ENCODE measurements at regions not wholly inside any gene's neighbourhood (a gene's known extent, or its start where the extent isn't known, plus 50 kb on each side); places are given as distances from the start of the nearest gene placed in this dataset.
"Not testable (repeated sequence)": the region's sequence is repeated elsewhere in the genome, so short reads cannot be mapped to it uniquely, and the experiment has no call there.

DNA sequence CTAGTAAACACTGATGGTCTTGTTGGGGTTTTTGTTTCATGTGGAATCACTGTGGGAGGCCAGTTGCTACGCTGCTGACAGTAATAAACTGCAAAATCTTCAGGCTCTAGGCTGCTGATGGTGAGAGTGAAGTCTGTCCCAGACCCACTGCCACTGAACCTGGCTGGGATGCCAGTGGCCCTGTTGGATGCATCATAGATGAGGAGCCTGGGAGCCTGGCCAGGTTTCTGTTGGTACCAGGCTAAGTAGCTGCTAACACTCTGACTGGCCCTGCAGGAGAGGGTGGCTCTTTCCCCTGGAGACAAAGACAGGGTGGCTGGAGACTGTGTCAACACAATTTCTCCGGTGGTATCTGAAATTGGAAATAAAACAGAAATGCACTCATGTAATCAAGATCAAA, 335.6 kb downstream of the RPIA start:
- DNase-seq = not testable (repeated sequence)

DNA sequence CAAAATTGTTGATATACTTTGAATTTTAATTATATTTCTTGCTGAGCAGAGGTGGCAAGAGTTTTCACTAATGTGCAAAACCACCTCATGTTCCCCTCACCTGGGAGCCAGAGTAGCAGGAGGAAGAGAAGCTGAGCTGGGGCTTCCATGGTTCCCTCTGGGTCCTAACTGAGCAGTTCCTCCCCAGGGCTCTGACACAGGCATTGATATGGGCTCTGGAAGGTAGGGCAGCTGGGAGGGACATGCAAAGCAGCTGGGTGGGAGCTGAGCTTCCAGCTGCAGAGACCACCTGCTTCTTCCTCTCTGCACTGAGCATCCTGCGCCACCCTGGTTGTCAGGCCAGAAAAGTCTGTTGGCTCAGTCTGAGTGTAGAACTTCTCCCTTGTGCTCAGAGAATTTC, 336.1 kb downstream of the RPIA start:
- not testable (repeated sequence) for DNase-seq

DNA sequence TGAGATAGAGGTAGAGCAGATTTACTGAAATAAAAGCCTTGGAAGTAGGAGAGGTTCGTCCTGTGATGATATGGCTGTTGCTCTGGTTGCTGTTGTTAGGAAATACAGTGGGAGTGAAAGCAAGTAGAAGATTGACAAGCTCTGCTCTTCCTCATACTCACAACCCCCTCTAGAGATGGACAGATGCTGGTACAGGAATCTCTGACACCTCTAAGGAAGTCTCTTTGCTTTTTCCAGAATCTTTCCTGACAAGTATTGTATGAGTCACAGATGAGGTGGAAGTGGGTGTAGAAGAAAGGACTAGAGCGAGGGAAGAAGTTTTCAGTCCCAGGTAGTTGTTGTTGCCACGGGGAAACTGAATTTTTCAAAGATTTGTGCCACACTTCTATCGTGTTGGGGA, 337.8 kb downstream of the RPIA start:
- DNase-seq = not testable (repeated sequence)

DNA sequence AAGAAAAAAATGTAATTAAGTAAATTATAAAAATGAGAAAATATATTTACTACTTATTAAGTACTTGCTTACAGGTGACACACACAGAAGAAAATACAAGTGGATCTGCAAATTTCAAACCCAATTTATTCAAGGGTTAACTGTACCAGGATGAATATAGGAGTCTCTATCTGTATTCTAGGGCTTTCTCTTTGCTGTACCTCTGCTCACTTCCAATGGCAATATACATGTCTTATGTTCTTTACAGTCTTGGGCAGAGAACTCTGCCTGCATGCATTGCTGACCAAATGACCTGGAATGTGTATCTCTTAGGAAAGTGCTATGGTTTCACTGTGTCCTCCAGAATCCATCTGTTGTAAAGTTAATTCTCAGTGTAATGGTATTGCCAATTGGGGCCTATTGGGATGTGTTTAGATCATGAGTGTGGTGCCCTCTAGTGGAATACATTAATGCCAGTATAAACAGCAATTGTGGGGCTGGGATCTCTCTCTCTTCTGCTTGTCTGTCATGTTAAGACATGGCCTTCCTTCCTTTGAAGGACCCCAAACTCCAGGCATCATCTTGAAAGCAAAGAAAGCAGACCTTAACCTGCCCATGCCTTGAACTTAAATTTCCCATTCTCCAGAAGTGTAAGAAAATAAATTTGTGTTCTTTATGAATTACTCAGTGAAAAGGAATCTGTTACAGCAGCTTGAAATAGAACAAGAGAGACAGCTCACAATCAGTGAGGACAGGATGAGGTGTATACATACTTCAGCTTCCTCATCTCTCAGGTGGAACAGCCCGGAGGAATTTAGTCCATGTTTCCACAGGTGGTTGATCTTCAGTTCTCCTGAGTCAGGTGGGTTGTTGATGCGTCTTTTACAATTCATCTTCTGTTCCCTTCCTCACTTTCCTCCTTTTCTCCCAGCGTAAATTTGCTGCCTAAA, 356.9 kb downstream of the RPIA start:
- DNase-seq = not testable (repeated sequence)

DNA sequence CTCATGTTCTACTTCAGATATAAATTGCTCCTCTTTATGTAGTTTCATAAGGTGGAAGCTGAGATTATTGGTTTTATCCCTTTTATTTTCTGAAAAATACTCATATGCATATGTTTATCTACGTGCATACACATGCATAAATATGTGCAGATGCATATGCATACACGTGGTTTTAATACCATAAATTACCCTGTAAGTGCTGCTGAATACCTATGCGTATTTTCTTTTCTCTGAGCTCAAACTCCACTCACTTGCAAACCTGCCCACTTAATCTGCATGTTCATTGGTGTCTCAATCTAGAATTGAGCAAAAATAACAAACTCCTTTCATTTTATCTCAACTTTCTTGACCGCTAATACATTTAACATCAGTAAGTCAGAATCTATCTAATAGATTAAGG, 367.1 kb downstream of the RPIA start:
- not testable (repeated sequence) for DNase-seq

DNA sequence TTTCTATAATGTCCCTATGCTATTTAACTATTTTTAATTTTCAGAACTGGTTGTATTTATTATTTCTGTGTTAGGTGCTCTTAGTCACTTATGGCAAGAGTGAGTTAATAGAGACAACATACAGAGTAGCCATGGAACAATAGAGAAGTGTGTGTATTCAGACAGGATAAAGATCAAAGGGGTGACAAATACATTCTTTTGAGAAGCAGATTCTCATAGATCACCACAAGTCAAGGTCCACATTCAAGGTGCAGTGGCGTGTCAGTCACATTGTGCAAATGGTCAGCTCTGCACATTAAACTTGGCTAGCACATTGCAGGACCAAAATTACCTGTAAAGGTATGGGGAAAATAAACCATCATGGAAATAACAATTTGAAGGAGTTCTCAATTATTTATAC, 369.7 kb downstream of the RPIA start:
- not testable (repeated sequence) for DNase-seq

DNA sequence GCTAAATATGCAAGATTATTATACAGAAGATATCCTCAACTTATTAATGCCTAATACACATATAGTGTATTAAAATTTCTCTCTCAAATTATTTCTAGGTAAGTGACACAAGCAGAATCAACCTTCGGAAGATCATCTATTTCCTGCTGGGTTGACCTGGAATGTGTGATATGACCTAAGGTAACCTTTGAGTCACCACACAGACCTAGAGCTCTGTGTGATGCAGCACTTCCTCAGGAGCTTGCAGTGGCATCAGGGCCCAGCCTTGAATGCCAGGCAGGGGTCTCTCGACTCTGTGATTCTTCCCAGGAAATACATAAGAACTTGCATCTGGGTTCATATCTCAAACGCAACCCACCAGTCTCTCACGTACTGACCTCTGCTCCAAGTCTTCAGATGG, 385.3 kb downstream of the RPIA start:
- DNase-seq = not testable (repeated sequence)

DNA sequence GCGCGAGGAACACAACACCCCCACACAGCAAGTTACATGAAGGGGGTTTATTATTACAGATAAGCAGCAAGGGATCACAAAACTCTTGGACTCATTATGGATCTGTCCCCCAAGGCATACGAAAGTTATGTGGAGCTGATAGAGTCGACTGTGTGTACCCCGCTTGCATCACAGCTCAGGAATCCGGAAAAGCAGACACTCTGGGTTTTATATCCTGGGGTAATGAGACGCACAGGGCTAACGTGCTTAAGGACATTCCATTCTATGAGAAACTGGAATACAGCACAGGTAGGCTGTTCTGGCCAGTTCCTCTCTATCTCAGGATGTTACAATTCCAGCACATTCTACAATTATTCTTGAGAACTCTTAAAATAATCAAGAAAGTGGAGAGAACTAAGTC, 401.4 kb downstream of the RPIA start:
- not testable (repeated sequence) for DNase-seq

DNA sequence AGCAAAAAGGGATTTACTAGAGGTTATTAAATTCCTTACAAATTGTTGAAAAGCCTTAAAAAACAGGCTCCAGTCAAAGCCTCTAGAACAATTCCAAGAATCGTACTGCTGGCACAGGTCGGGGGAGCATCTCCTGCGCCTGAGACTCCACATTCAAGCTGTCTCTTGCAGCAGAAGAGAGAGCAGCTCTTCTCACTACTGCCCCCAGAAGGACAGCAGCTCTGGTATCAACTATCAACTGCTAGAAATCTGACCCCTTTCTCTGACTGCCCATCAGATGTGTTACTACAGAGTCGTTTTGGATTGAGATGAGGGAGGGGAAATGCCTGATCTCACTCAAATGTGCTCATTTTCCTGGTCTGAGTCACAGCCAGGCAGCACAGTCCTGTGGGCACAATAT, 403.6 kb downstream of the RPIA start:
- DNase-seq = not testable (repeated sequence)

DNA sequence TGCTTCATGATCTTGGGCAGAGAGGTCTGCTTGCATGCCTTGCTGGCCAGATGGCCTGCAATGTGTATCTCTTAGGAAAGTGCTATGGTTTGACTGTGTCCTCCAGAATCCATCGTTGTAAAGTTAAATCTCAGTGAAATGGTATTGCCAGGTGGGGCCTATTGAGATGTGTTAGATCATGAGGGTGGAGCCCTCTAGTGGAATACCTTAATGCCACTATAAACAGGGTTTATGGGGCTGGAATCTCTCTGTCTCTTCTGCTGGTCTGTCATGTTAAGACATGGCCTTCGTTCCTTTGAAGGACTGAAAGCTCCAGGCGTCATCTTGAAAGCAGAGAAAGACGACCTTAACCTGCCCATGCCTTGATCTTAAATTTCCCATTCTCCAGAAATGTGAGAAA, 411.1 kb downstream of the RPIA start:
- not testable (repeated sequence) for DNase-seq

DNA sequence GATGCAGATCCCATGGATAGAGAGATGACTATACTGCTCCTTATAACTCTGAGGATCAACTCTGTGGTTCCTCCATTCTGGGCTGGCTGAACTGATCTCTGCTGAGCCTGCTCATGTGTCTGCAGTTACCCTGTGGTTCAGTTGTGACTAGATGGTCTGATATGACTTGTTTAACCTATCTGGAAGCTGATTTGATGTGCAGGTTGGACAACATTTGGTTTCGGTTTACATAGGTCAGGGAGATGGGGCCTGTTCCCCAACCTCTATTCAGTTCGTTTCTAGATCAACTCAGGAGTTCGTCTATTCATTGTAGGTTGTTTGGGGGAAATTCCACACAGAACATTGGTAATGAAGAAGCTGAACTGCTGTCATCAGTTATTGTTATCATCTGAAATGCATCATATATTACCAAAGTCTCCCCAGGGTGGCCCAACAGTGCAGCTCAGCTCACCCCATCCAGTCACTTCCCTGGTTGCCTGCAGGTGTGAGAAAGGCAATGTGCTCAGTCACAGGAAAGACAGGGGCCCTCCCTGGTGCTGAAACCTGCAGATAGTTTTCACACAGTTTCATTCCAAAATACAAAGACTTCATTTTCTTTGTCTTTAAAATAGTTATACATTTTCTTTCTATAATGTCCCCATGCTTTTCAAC, 415.0 kb downstream of the RPIA start:
- DNase-seq = not testable (repeated sequence)

DNA sequence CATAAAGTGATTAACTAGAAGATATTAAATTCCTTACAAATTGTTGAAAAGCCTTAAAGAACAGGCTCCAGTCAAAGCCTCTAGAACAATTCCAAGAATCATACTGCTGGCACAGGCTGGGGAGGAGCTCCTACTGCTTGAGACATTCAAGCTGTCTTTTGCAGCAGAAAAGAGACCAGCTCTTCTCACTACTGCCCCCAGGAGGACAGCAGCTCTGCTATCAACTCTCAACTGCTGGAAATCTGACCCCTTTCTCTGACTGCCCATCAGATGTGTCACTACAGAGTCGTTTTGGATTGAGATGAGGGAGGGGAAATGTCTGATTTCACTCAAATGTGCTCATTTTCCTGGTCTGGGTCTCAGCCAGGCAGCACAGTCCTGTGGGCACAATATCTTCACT, 421.0 kb downstream of the RPIA start:
- DNase-seq = not testable (repeated sequence)

DNA sequence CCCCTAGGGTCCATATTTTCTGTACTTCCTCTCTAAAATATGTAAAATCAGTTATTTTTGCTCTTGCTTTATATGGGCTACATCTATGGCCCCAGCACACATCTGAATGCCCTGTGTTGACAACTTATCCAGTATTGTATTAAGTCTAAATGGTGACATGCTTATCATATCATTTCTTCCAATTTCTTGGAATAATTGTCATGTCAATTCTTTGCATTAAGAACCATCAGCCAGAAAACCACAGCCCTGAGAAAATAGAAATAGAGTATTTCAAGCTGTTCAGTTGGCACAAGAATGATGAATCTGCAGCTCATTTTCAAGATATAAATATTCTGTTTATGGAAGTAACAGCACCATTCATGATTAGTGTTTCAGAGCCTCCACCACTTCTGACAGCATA, 421.8 kb downstream of the RPIA start:
- not testable (repeated sequence) for DNase-seq

DNA sequence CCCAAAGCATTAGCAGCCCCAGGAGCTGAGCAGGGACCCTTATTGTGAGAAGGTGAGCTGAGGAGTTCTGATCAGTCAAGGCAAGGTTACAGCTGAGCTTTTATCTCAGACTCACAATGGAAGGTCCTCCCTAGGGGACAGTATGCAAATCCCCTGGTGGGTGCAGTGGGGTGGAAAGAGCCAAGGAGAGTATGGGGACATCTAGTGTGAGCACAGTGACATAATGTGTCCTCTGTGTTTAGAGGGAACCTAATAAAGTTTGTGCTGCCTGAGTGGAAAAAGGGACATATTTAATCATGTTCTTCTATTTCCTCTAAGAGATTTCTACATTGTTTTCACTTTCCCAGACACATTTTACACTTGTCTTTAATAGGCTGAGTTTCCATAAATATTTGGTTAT, 438.0 kb downstream of the RPIA start:
- DNase-seq = not testable (repeated sequence)

DNA sequence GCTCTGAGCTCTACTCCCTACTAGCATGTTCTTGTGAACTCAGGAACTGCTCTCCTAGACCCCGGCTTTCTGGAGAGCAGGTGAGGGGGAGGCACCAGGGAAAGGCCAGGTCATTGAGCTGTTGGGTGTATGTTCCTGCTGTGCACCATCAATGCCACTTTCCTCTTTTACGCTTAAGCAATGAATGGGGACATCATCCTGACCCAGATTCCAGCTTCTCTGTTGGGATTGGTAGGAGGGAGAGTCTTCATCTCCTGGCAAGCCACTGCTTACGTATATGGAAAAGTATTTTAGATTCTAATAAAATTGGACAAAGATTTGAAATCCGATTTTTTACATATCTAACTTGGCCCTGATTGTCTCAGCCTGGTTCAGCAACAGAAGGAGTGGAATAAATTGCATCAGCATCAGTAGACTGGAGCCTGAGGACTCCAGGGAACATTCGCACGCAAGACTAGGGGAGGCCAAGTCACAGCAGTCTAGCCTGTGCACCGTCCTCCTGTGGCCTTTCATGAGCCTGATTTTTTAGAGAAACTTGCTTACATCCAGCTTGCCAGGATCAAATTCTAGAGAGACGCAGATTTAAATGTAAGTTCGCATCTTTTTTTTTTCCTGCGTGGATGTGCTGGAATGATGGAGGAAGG, 439.3 kb downstream of the RPIA start:
- DNase-seq = not testable (repeated sequence)

DNA sequence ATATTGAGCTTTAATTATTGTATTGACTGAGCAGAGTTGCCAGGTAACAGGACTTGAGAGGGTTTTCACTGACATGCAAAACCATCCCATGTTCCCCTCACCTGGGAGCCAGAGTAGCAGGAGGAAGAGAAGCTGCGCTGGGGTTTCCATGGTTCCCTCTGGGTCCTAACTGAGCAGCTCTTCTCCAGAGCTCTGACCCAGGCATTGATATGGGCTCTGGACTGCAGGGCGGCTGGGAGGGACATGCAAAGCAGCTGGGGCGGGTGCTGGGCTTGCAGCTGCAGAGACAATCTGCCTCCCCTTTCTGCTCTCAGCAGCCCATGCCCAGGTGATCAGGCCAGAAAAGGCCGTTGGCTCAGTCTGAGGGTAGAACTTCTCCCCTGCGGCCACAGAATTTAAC, 451.5 kb downstream of the RPIA start:
- DNase-seq = not testable (repeated sequence)

DNA sequence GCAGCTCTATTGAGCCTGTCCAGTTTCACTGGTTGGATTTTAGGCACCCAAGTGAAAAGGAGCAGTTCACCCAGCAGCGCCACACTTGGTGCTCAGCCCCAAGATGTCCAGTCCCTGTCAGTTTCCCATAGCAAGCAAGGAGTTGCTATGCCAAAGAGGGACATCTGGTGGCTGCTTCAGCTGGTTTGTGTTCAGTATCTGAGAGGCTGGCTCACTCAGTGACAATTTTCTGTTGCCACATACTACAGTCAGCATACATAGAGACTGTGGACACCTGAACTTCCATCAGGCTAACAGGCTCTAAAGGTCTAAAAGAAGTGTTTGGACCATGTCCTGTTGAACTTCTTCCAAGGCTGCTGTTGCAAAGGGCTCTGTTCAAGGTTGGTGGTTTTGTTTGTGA, 453.9 kb downstream of the RPIA start:
- not testable (repeated sequence) for DNase-seq

DNA sequence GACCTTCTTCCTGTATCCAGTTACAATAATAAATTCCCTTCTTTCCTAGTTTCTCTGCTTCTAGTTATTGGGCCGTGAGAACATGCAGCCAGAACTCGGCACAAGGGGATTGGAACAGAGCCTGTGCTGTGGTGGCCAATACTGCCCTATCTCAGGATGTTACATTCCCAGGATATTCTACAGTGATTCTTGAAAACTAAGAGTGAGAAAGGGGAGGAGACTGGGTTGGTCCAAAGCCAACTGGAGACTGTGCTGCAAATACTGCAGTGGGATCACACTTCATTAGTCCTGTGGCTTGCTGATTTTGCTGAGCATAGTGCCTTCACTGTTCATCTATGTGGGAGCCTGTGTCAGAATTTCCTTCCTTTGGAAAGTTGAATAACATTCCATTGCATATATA, 456.8 kb downstream of the RPIA start:
- DNase-seq = not testable (repeated sequence)

DNA sequence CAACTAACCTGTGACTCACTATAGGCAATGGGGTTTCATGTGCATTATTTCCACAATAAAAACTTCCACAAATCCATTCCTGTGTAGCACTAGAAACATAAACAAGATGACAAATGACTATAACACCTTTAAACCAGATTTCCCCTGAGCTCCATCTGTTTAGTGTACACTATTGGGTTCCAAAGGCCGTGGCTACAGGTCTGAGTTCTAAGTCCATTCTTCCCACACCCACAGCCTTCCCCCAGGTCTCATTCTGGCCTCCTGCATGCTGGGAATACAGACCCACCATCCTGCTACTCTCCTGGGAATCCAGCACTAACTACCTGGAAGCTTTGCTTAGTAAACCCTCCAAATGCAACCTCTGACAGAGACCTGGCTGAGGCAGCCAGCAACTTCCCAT, 460.2 kb downstream of the RPIA start:
- not testable (repeated sequence) for DNase-seq

DNA sequence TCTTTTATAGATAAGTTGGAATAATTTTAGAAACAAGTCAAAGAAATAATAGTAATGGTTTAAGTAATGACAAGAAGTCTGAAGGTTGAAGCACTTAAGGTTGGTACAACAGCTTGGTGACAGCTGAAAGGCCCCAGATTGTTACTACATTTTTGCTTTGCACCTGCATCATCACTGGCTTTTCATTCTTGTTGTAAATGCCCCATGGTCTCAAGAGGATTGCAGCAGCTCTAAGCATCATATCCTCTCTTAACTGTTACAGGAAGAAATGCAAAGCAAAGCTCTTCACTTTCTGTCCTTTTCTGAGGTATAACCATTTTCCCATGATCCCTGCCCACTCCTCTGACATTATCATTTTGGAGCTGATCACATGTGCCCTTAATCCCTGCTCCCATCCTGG, 461.0 kb downstream of the RPIA start:
- not testable (repeated sequence) for DNase-seq

DNA sequence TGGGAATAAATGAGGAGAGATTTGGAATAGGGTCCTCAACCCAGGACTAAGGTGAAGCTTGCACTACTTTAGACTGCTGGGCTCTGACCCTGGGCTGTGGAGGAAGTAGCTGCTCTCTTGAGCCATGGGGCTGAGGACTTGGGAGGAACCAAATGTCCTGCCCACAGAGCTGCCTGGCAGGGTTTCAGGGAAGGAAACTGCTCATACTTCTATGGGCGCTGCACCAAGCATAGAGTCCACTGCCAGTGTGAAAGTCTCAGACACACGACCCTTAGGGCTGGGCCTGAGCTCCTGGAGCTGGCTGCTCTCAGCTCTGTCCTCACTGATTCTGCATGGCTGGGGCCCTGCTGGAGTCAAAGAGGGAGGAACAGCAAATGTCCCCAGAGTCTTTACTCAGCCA, 461.7 kb downstream of the RPIA start:
- not testable (repeated sequence) for DNase-seq

DNA sequence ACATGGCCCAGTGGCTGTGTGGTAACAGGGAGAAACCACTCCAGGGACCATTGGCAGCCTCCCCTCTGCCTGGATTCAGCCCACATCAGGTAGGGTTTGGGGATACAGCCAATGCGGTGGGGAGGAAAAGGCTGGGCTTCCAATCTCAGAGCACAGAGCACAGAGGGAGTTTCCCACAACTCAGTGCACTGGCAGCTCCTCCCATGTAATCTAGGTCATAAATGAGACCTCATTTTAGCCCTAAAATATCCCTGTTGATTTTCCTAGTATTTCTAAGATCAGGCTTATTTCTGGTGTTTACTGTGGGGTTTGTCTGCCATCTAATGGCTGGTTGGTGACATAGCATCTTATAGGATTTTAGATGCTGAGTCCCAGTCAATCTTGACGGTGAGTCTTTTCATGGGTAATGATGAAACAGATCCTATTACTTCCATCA, 462.8 kb downstream of the RPIA start:
- DNase-seq = not testable (repeated sequence)

DNA sequence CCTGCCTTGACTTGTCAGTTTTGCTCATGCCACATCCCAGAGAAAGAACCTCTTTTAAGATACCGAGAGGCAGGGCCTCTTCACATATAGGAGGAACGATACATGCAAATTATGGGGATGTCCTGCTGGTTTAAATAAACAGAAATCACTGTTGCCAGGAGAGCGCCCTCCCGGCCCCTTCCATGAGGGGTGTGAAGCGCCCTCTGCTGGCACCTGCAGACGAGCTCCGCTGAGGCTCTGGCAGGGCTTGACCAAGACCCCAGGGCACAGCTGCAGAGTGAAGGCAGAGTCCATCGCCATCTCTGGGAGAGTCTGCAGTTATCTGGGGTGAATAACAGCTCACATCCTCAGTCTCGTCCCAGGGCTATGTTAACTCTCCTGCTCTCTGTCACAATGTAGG, 468.8 kb downstream of the RPIA start:
- DNase-seq = not testable (repeated sequence)
